Cardiac muscle cell (in vitro differentiated cells and primary cell): ENCODE measurements at regions not wholly inside any gene's neighbourhood (a gene's known extent, or its start where the extent isn't known, plus 50 kb on each side); places are given as distances from the start of the nearest gene placed in this dataset.

Source experiments
- DNase-seq, 2 donors: peaks; one replicate each; pipeline versions ENCODE4 v3.0.0 to v3.0.0-alpha.2; 2010 to 2017; ENCODE audit warnings: low read depth in 1 of 2, low spot score in 1 of 2
- H3K27ac ChIP-seq: fragments of 200-600 bp; sonication (generic); 2 replicates; pipeline ENCODE4 v1.5.1; 2016
- H3K27me3 ChIP-seq: fragments of 200-600 bp; sonication (generic); 2 replicates; pipeline ENCODE4 v1.6.0; 2016; ENCODE audit warnings: control low read depth
- H3K36me3 ChIP-seq: fragments of 200-600 bp; sonication (generic); 2 replicates; pipeline ENCODE4 v1.5.1; 2016; ENCODE audit warnings: control low read depth
- H3K4me1 ChIP-seq: fragments of 200-600 bp; sonication (generic); 2 replicates; pipeline ENCODE4 v1.8.1; 2017; ENCODE audit warnings: low read depth, mild to moderate bottlenecking, mixed run types
- H3K4me3 ChIP-seq: fragments of 200-600 bp; sonication (generic); 2 replicates; pipeline ENCODE4 v1.5.1; 2016; ENCODE audit warnings: mild to moderate bottlenecking
- H3K9me3 ChIP-seq: fragments of 200-600 bp; sonication (generic); 2 replicates; pipeline ENCODE4 v1.5.1; 2017; ENCODE audit warnings: low read depth, mild to moderate bottlenecking, control low read depth
- TF ChIP-seq, protein P1 (sequence below): IDR thresholded peaks from 2 replicates; pipeline ENCODE4 v1.5.1; 2012; ENCODE audit warnings: low read depth, mild to moderate bottlenecking, low read length

DNA sequence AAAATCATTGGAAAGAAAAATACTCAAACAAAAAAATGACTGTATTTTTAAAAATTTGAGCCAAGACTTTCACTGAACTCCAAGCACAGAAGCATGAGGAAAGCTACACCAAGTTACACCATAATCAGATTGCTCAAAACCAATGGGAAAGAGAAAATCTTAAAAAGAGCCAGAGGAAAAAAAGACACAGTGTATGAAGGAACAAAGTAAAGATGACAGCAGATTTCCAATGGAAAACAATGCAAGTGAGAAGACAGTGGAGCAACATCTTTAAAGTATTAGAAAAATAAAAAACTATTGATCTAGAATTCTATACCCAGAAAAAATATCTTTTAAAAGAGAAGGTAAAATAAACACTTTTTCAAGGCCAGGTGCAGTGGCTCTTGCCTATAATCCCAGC, 147.8 kb upstream of the ZBTB40 start:
- DNase-seq = no peak
- TF ChIP-seq, protein P1, sequence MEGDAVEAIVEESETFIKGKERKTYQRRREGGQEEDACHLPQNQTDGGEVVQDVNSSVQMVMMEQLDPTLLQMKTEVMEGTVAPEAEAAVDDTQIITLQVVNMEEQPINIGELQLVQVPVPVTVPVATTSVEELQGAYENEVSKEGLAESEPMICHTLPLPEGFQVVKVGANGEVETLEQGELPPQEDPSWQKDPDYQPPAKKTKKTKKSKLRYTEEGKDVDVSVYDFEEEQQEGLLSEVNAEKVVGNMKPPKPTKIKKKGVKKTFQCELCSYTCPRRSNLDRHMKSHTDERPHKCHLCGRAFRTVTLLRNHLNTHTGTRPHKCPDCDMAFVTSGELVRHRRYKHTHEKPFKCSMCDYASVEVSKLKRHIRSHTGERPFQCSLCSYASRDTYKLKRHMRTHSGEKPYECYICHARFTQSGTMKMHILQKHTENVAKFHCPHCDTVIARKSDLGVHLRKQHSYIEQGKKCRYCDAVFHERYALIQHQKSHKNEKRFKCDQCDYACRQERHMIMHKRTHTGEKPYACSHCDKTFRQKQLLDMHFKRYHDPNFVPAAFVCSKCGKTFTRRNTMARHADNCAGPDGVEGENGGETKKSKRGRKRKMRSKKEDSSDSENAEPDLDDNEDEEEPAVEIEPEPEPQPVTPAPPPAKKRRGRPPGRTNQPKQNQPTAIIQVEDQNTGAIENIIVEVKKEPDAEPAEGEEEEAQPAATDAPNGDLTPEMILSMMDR = no peak
- Histone ChIP-seq H3K27me3 (peaks cover 25% of the 10 kb centered on the region), H3K4me1 (no peaks in the 10 kb centered on the region), H3K27ac (no peak overlapping the region), H3K36me3 (no peaks in the 10 kb centered on the region), H3K9me3 (no peaks in the 10 kb centered on the region), H3K4me3 (no peak overlapping the region)

DNA sequence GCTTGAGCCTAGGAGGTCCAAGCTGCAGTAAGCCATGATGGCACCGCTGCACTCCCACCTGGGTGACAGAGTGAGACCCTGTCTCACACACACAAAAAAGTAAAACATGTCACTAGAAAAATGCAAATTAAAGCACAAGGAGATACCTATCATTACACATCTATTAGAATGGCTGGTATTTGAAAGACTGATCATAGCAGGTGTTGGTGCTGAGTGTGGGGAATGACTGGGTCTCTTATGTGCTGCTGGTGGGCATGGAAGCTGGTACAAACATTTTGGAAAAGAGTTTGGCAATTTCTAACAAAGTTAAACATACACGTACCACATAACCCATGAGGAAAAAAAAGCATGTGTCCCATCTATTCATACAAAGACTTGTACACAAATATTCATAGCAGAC, 142.1 kb upstream of the ZBTB40 start:
- Histone ChIP-seq H3K9me3 (no peaks in the 10 kb centered on the region), H3K4me1 (no peaks in the 10 kb centered on the region), H3K27me3 (peaks cover 41% of the 10 kb centered on the region), H3K27ac (no peak overlapping the region), H3K36me3 (no peaks in the 10 kb centered on the region), H3K4me3 (no peak overlapping the region)
- TF ChIP-seq, protein P1 = no peak
- DNase-seq = no peak

DNA sequence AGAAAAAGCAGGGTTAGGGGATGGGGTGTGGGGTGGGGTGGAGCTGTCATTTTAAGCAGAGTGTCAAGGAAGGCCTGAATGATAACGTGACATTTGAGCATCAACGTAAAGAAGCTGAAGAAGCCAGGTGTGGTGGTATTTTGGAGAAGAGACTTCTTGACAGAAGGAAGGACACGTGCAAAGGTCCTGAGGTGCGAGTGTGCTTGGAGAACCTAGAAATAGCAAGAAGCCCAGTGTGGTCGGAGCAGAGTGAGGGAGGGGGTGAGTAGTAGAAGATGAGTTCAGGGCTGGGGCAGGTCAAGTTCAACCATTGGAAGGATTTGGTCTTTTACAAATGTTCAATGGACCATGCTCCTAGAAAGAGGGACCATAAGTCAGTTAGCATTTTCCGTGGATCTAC, 140.2 kb upstream of the ZBTB40 start:
- no peak overlapping the region for H3K4me3 ChIP-seq
- H3K27me3 ChIP-seq = peaks cover 35% of the 10 kb centered on the region
- H3K9me3 ChIP-seq = no peaks in the 10 kb centered on the region
- no peak overlapping the region for H3K27ac ChIP-seq
- no peak for DNase-seq
- H3K4me1 ChIP-seq = no peaks in the 10 kb centered on the region
- TF ChIP-seq, protein P1 = no peak
- H3K36me3 ChIP-seq = no peaks in the 10 kb centered on the region

DNA sequence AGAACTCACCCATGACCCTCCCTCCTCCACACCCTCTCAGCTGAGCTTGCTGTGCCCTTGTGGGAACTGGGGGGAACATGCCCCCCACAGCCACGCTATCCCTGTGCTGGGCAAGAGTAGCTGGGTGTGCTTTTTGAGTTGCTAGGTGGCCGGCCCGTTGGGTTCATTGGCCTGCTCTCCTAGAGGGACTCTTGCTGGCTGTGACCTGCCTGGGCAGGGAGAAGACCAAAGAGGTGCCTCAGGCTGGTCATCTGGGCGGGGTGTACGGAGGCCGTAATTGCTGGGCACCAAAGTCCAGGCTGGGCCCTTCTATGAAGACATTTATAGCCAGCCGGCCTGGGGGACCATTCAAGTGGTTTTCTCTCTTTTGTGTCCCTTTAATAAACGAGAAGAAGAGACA, 138.3 kb upstream of the ZBTB40 start:
- H3K36me3 ChIP-seq = no peaks in the 10 kb centered on the region
- H3K27ac ChIP-seq = no peak overlapping the region
- H3K4me3 ChIP-seq = no peak overlapping the region
- no peaks in the 10 kb centered on the region for H3K4me1 ChIP-seq
- H3K9me3 ChIP-seq = no peaks in the 10 kb centered on the region
- peaks cover 20% of the 10 kb centered on the region for H3K27me3 ChIP-seq
- TF ChIP-seq, protein P1 = no peak
- DNase-seq = no peak

DNA sequence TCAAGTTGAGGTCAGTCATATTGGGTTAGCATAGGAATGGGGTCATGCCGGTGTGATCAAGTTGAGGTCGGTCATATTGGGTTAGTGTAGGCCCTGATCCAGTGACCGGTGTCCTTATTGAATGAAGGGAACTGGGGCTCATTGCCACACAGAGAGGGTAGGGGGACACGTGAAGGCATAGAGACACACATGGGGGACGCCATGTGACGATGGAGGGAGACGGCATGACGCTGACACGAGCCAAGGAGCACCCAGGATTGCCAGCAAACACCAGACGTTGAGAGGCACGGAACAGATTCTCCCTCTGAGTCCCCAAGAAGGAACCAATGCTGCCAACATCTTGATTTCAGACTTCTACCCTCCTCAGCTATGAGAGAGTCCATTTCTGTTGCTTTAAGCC, 136.9 kb upstream of the ZBTB40 start:
- H3K4me1 ChIP-seq = no peaks in the 10 kb centered on the region
- no peak for DNase-seq
- H3K9me3 ChIP-seq = no peaks in the 10 kb centered on the region
- TF ChIP-seq, protein P1 = no peak
- no peaks in the 10 kb centered on the region for H3K36me3 ChIP-seq
- H3K27me3 ChIP-seq = peaks cover 24% of the 10 kb centered on the region
- no peak overlapping the region for H3K27ac ChIP-seq
- H3K4me3 ChIP-seq = no peak overlapping the region

DNA sequence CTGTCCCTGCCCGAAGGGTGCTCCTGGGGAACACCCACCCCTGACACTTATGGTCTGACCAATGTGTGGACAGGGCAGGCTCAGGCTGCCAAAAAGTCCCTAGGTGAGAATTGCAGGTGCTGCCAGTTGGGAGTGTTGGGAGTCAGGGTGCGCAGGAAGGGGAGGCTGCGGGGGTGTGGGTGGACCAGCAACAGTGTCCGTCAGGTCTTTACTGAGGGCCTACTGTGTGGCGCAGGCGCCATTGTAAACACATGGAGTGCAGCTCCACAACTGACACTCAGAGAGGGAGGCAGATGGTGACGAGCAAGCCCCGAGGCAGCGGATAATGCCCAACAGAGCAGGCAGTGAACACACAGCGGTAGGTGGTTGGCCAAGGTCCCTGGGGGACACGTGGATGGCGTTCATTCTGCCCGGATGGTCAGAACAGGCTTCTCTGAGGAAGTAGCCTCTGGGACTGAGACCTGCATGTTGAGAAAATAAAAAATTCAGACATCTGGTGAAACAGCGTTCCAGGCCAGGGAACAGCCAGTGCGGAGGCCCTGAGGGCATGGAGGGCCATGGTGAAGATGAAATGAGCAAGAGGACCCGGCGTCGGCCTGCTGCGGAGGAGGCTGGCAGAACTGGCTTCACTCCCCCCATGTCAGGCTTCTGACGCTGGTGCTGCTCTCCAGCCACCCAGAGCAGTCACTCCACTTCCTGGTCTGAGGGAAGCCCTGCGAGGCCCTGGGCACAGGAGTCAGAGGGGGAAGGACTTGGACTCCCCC, 136.2 kb upstream of the ZBTB40 start:
- Histone ChIP-seq H3K27me3 (peaks cover 32% of the 10 kb centered on the region), H3K4me1 (no peaks in the 10 kb centered on the region), H3K36me3 (no peaks in the 10 kb centered on the region), H3K27ac (no peak overlapping the region), H3K4me3 (no peak overlapping the region), H3K9me3 (no peaks in the 10 kb centered on the region)
- DNase-seq = no peak
- TF ChIP-seq, protein P1 = no peak
